Uterus (tissue), 3 donors: ENCODE measurements at regions not wholly inside any gene's neighbourhood (a gene's known extent, or its start where the extent isn't known, plus 50 kb on each side); places are given as distances from the start of the nearest gene placed in this dataset.

Source experiments
- DNase-seq, 2 donors: peaks; one replicate each; pipeline ENCODE4 v3.0.0-alpha.2; 2019 to 2020
- H3K27ac ChIP-seq, 2 donors: fragments of 200-600 bp; sonication (generic); 1 replicate in 1 of 2; 2 replicates in 1 of 2; pipeline ENCODE4 v1.5.1; 2016 to 2018
- H3K27me3 ChIP-seq, 2 donors: fragments of 200-600 bp; sonication (generic); one replicate each; pipeline ENCODE4 v1.5.1; 2018 to 2019; ENCODE audit warnings: control low read depth in 1 of 2
- H3K36me3 ChIP-seq, 2 donors: fragments of 200-600 bp; sonication (generic); one replicate each; pipeline ENCODE4 v1.5.1; 2019; ENCODE audit warnings: control low read depth in 1 of 2
- H3K4me1 ChIP-seq, 2 donors: fragments of 200-600 bp; sonication (generic); one replicate each; pipeline ENCODE4 v1.5.1; 2018 to 2019; ENCODE audit warnings: control low read depth in 1 of 2
- H3K4me3 ChIP-seq, 2 donors: fragments of 200-600 bp; sonication (generic); 1 replicate in 1 of 2; 2 replicates in 1 of 2; pipeline ENCODE4 v1.5.1; 2018 to 2019; ENCODE audit warnings: mild to moderate bottlenecking in 1 of 2
- H3K9me3 ChIP-seq, 2 donors: fragments of 200-600 bp; sonication (generic); one replicate each; pipeline ENCODE4 v1.5.1; 2019; ENCODE audit warnings: control low read depth in 1 of 2
- CTCF ChIP-seq, 4 experiments: fragments of 200-600 bp in 2 of 4; fragments of 450-650 bp in 2 of 4; sonication (generic) in 2 of 4; IDR thresholded peaks; one replicate each; pipeline ENCODE4 v1.5.1; 2016 to 2019; ENCODE audit warnings: antibody characterized with exemption in 4 of 4, mild to moderate bottlenecking in 2 of 4, moderate library complexity in 1 of 4
- POLR2A ChIP-seq, 2 donors: fragments of 450-650 bp; IDR thresholded peaks; one replicate each; pipeline ENCODE4 v1.6.1; 2016; ENCODE audit warnings: antibody characterized with exemption in 2 of 2, mild to moderate bottlenecking in 1 of 2, moderate library complexity in 1 of 2
- intact Hi-C: fragments of 100-400 bp; cut with DNase I; formaldehyde crosslinking; loops from one replicate; pipeline ENCODE4 v1.15.1; 2023; ENCODE audit warnings: low total_unique reads
- donor health status: DM: yes; HTN: yes; CAD: no.

- intact Hi-C loops: no loop called here
Measured at GRCh38 chr10:113447278-113447677, 105.6 kb upstream of the HABP2 start.

GRCh38 chr10:113449006-113449695 lies 103.7 kb upstream of the HABP2 start:
- H3K9me3 ChIP-seq: no peaks in the 10 kb centered on the region

More at GRCh38 chr10:113447278-113447677, 105.6 kb upstream of the HABP2 start:
- Histone ChIP-seq H3K27me3 (peaks cover 0 to 5% of the 10 kb centered on the region in 2 donors), H3K4me3 (no peak overlapping the region), H3K9me3 (no peaks in the 10 kb centered on the region), H3K27ac (no peak overlapping the region), H3K4me1 (no peaks in the 10 kb centered on the region), H3K36me3 (no peaks in the 10 kb centered on the region)
- no peak for DNase-seq
- TF ChIP-seq POLR2A (IDR thresholded peaks at IDR 0.05): no peak

GRCh38 chr10:113450046-113450804 lies 102.6 kb upstream of the HABP2 start:
- intact Hi-C loops: no loop called here
- Histone ChIP-seq H3K27me3 (peaks cover 0 to 5% of the 10 kb centered on the region in 2 donors), H3K36me3 (no peaks in the 10 kb centered on the region), H3K4me3 (no peak overlapping the region), H3K9me3 (no peaks in the 10 kb centered on the region), H3K27ac (no peak overlapping the region), H3K4me1 (peaks cover 0 to 5% of the 10 kb centered on the region in 2 donors)
- TF ChIP-seq CTCF (IDR thresholded peaks at IDR 0.05) (no peak), POLR2A (IDR thresholded peaks at IDR 0.05) (no peak)
- DNase-seq: no peak

More at GRCh38 chr10:113449006-113449695, 103.7 kb upstream of the HABP2 start:
- Histone ChIP-seq H3K27me3 (peaks cover 0 to 5% of the 10 kb centered on the region in 2 donors), H3K27ac (no peak overlapping the region), H3K4me3 (no peak overlapping the region), H3K36me3 (no peaks in the 10 kb centered on the region), H3K4me1 (no peaks in the 10 kb centered on the region)
- intact Hi-C loops: no loop called here
- TF ChIP-seq CTCF (IDR thresholded peaks at IDR 0.05) (no peak), POLR2A (IDR thresholded peaks at IDR 0.05) (no peak)
- no peak for DNase-seq

GRCh38 chr10:113450906-113451305 lies 101.9 kb upstream of the HABP2 start:
- H3K9me3 ChIP-seq: no peaks in the 10 kb centered on the region
- TF ChIP-seq CTCF (IDR thresholded peaks at IDR 0.05) (no peak), POLR2A (IDR thresholded peaks at IDR 0.05) (no peak)
- no peaks in the 10 kb centered on the region for H3K36me3 ChIP-seq
- peaks cover 0 to 5% of the 10 kb centered on the region in 2 donors for H3K4me1 ChIP-seq
- no peak overlapping the region for H3K27ac ChIP-seq
- intact Hi-C loops: no loop called here
- peaks cover 0 to 5% of the 10 kb centered on the region in 2 donors for H3K27me3 ChIP-seq
- H3K4me3 ChIP-seq: no peak overlapping the region
- no peak for DNase-seq

- Histone ChIP-seq H3K9me3 (no peaks in the 10 kb centered on the region), H3K27me3 (peaks cover 0 to 5% of the 10 kb centered on the region in 2 donors), H3K27ac (no peak overlapping the region), H3K4me3 (no peak overlapping the region), H3K4me1 (peaks cover 0 to 5% of the 10 kb centered on the region in 2 donors), H3K36me3 (no peaks in the 10 kb centered on the region)
- intact Hi-C loops: no loop called here
- no peak for TF ChIP-seq POLR2A (IDR thresholded peaks at IDR 0.05)
- TF ChIP-seq CTCF (IDR thresholded peaks at IDR 0.05): no peak
- DNase-seq: no peak
Measured at GRCh38 chr10:113452146-113452845, 100.6 kb upstream of the HABP2 start.
